ENCODE measurements at regions not wholly inside any gene's neighbourhood (a gene's known extent, or its start where the extent isn't known, plus 50 kb on each side); places are given as distances from the start of the nearest gene placed in this dataset.

DNA sequence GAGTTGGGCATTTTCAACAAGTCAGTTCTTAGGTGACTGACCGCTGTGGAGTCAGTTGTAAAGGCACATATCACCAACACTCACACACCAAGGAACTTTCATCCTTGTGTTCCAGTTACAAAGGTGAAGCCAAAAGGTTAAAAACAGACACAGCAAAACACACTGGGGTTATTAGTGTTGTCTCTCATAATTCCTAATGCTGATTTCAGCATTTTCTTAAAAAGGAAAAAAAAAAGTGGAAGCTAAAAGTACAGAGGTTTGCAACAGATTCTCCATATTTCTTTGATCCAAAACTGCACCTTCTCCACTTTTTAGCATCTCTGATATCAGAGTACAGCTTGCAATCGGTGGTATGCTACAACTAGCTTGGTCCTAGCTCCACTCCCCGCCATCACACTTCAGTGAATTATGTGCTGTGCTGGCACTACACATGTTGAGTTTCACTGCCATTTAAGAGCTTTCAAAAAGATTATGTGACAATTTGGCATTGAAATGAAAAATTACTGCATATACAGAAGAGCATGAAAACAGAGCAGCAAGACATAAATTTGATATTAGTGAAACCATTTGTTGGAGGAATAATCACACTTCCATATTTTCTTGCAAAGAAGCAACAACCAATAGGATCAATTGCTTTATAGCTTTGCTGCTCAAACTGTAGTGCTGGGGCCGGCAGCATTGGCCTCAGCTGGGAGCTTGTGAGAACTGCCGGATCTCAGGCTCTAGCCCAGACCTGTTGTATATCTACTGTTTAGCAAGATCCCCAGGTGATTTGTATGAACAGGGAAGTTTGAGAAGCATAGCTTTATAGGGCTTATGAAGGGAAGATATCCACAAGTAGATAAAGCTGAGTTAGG, 62.3 kb upstream of the DAPL1 start:
- intact Hi-C loops (cut with DNase I): no loop called here
- H3K27ac ChIP-seq (replicated peaks in 1 of 4): no peak overlapping the region
- WGBS: 87% methylated on average over 5 of the region's 5 CpGs
- DNase-seq (ENCODE audit: extremely low spot score): no peak
- H3K4me3 ChIP-seq: no peak overlapping the region
- H3K9me3 ChIP-seq: no peaks in the 10 kb centered on the region
- TF ChIP-seq EP300 (IDR thresholded peaks at IDR 0.05) (no peak), POLR2AphosphoS5 (IDR thresholded peaks at IDR 0.05) (no peak), POLR2A (IDR thresholded peaks at IDR 0.05; ENCODE audit: low read depth) (no peak)
- TF ChIP-seq, protein P1, sequence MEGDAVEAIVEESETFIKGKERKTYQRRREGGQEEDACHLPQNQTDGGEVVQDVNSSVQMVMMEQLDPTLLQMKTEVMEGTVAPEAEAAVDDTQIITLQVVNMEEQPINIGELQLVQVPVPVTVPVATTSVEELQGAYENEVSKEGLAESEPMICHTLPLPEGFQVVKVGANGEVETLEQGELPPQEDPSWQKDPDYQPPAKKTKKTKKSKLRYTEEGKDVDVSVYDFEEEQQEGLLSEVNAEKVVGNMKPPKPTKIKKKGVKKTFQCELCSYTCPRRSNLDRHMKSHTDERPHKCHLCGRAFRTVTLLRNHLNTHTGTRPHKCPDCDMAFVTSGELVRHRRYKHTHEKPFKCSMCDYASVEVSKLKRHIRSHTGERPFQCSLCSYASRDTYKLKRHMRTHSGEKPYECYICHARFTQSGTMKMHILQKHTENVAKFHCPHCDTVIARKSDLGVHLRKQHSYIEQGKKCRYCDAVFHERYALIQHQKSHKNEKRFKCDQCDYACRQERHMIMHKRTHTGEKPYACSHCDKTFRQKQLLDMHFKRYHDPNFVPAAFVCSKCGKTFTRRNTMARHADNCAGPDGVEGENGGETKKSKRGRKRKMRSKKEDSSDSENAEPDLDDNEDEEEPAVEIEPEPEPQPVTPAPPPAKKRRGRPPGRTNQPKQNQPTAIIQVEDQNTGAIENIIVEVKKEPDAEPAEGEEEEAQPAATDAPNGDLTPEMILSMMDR (IDR thresholded peaks at IDR 0.05): no peak
- H3K27me3 ChIP-seq: peaks cover 0 to 9% (median 0%) of the 10 kb centered on the region in 4 donors
- H3K36me3 ChIP-seq: no peaks in the 10 kb centered on the region
- H3K4me1 ChIP-seq: no peaks in the 10 kb centered on the region

- H3K9me3 ChIP-seq: no peaks in the 10 kb centered on the region
- DNase-seq (ENCODE audit: extremely low spot score): no peak
- intact Hi-C loops (cut with DNase I): no loop called here
- H3K36me3 ChIP-seq: no peaks in the 10 kb centered on the region
- no peaks in the 10 kb centered on the region for H3K4me1 ChIP-seq
- H3K27me3 ChIP-seq: peaks cover 0 to 9% (median 0%) of the 10 kb centered on the region in 4 donors
- no peak overlapping the region for H3K27ac ChIP-seq (replicated peaks in 1 of 4)
- WGBS: 71% methylated on average over 7 of the region's 7 CpGs
- no peak overlapping the region for H3K4me3 ChIP-seq
- TF ChIP-seq EP300 (IDR thresholded peaks at IDR 0.05) (no peak), POLR2AphosphoS5 (IDR thresholded peaks at IDR 0.05) (no peak), POLR2A (IDR thresholded peaks at IDR 0.05; ENCODE audit: low read depth) (no peak)
- TF ChIP-seq, protein P1 (IDR thresholded peaks at IDR 0.05): no peak
Observed at GRCh38 chr2:158733430-158733755, 61.7 kb upstream of the DAPL1 start.

DNA sequence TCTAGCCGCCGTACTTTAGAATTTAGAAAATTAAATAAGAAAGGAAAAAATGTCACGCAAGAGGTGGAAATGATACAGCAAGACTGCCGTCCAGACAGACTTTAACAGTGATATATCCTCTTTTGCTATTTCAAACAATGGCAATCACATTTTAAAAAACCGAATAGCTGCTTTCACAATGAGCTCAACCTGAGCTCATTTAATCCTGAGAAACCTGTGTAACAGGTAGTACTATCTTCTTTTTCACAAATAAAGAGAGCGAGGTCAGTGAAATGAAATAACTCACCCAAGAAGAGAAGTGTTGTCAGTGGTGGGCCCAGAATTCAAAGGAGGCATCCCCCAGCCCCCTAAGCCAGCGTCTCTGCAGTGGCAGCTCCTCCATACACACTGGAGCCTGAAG, 60.7 kb upstream of the DAPL1 start:
- H3K9me3 ChIP-seq: no peaks in the 10 kb centered on the region
- no peak for TF ChIP-seq POLR2AphosphoS5 (IDR thresholded peaks at IDR 0.05)
- TF ChIP-seq POLR2A (IDR thresholded peaks at IDR 0.05; ENCODE audit: low read depth): no peak
- TF ChIP-seq, protein P1 (IDR thresholded peaks at IDR 0.05): no peak
- no peak for TF ChIP-seq EP300 (IDR thresholded peaks at IDR 0.05)
- H3K27me3 ChIP-seq: peaks cover 0 to 9% (median 0%) of the 10 kb centered on the region in 4 donors
- DNase-seq (ENCODE audit: extremely low spot score): no peak
- intact Hi-C loops (cut with DNase I): no loop called here
- 86% methylated on average over 6 of the region's 7 CpGs for WGBS
- H3K27ac ChIP-seq (replicated peaks in 1 of 4): no peak overlapping the region
- H3K4me3 ChIP-seq: no peak overlapping the region
- H3K36me3 ChIP-seq: no peaks in the 10 kb centered on the region
- no peaks in the 10 kb centered on the region for H3K4me1 ChIP-seq

- Histone ChIP-seq H3K36me3 (no peaks in the 10 kb centered on the region), H3K27ac (replicated peaks in 1 of 4) (no peak overlapping the region), H3K4me1 (peaks cover 0 to 3% (median 0%) of the 10 kb centered on the region in 4 donors), H3K27me3 (peaks cover 0 to under 1% (median 0%) of the 10 kb centered on the region in 4 donors), H3K9me3 (no peaks in the 10 kb centered on the region), H3K4me3 (no peak overlapping the region)
- intact Hi-C loops (cut with DNase I): no loop called here
- TF ChIP-seq, protein P1 (IDR thresholded peaks at IDR 0.05): no peak
- TF ChIP-seq EP300 (IDR thresholded peaks at IDR 0.05) (no peak), POLR2AphosphoS5 (IDR thresholded peaks at IDR 0.05) (no peak), POLR2A (IDR thresholded peaks at IDR 0.05; ENCODE audit: low read depth) (no peak)
- WGBS: 92% methylated on average over 5 of the region's 5 CpGs
- DNase-seq (ENCODE audit: extremely low spot score): no peak
Observed at GRCh38 chr2:158735822-158736580, 59.1 kb upstream of the DAPL1 start.
